Stomach (tissue), 8 donors: ENCODE measurements at regions not wholly inside any gene's neighbourhood (a gene's known extent, or its start where the extent isn't known, plus 50 kb on each side); places are given as distances from the start of the nearest gene placed in this dataset.

Experiments used
- DNase-seq, 2 donors: peaks; one replicate each; pipeline versions ENCODE4 v3.0.0 to v3.0.0-alpha.2; 2013 to 2019
- H3K27ac ChIP-seq, 5 donors: fragments of 200-600 bp in 4 of 5; sonication (generic) in 4 of 5; one replicate each; pipeline ENCODE4 v1.5.1; 2013 to 2019; ENCODE audit warnings: mild to moderate bottlenecking in 1 of 5, moderate library complexity in 1 of 5
- H3K27me3 ChIP-seq, 3 donors: fragments of 200-600 bp; sonication (generic); one replicate each; pipeline ENCODE4 v1.5.1; 2017 to 2019; ENCODE audit warnings: mixed run types in 1 of 3
- H3K36me3 ChIP-seq, 4 donors: fragments of 200-600 bp; sonication (generic); 1 replicate in 3 of 4; 2 replicates in 1 of 4; pipeline ENCODE4 v1.5.1; 2016 to 2019
- H3K4me1 ChIP-seq, 4 donors: fragments of 200-600 bp; sonication (generic); one replicate each; pipeline ENCODE4 v1.5.1; 2016 to 2019
- H3K4me3 ChIP-seq, 4 donors: fragments of 200-600 bp; sonication (generic) in 3 of 4; one replicate each; pipeline ENCODE4 v1.5.1; 2016 to 2019; ENCODE audit warnings: mild to moderate bottlenecking in 1 of 4
- H3K9me3 ChIP-seq, 4 donors: fragments of 200-600 bp; sonication (generic); one replicate each; pipeline ENCODE4 v1.5.1; 2016 to 2019
- EP300 ChIP-seq: sonication (generic); formaldehyde crosslinking; IDR thresholded peaks from one replicate; pipeline ENCODE4 v1.6.1; 2017; ENCODE audit warnings: antibody characterized with exemption
- POLR2A ChIP-seq, 4 donors: fragments of 450-650 bp; IDR thresholded peaks; one replicate each; pipeline ENCODE4 v1.6.1; 2016; ENCODE audit warnings: antibody characterized with exemption in 4 of 4, control low read depth in 2 of 4, mild to moderate bottlenecking in 1 of 4, moderate library complexity in 1 of 4
- POLR2AphosphoS5 ChIP-seq, 3 donors: sonication (generic); formaldehyde crosslinking; IDR thresholded peaks; one replicate each; pipeline ENCODE4 v1.6.1; 2016; ENCODE audit warnings: antibody characterized with exemption in 3 of 3
- WGBS, 5 donors: extraction: QIAGEN DNeasy Blood & Tissue Kit in 3 of 5; methylation state at CpG; one replicate each; pipeline versions ENCODE4 v1.1.5 to v1.1.7; 2013 to 2018; 5-methylcytosine and 5-hydroxymethylcytosine counted together
- intact Hi-C: fragments of 100-400 bp; cut with DNase I; formaldehyde crosslinking; loops from one replicate; pipeline ENCODE4 v1.15.1; 2023; ENCODE audit warnings: low total_unique reads
- TF ChIP-seq, protein P1 (sequence below), 7 experiments: fragments of 450-650 bp in 4 of 7; fragments of 200-600 bp in 3 of 7; sonication (generic) in 3 of 7; IDR thresholded peaks; one replicate each; pipeline ENCODE4 v1.5.1; 2016 to 2019; ENCODE audit warnings: antibody characterized with exemption in 7 of 7, control low read depth in 2 of 7, mild to moderate bottlenecking in 1 of 7
- donor health status: healthy with polysubstance abuse.
- donor health status: Bipolar disorder and iron deficiency.
- donor health status: healthy.

GRCh38 chr1:232463225-232463624 is 166.7 kb downstream of the SIPA1L2 start:
- intact Hi-C loops, result no loop called here
- no peaks in the 10 kb centered on the region for H3K9me3 ChIP-seq
- DNase-seq, result no peak
- H3K4me1 ChIP-seq, result peaks cover 0 to 8% (median 0%) of the 10 kb centered on the region in 4 donors
- 42 to 51% (median 50%) methylated on average over 3 of the region's 3 CpGs for WGBS, 5 donors
- no peak overlapping the region for H3K4me3 ChIP-seq
- no peak for TF ChIP-seq POLR2A (IDR thresholded peaks at IDR 0.05)
- TF ChIP-seq EP300, result no peak
- no peak for TF ChIP-seq POLR2AphosphoS5 (IDR thresholded peaks at IDR 0.05)
- TF ChIP-seq, protein P1, sequence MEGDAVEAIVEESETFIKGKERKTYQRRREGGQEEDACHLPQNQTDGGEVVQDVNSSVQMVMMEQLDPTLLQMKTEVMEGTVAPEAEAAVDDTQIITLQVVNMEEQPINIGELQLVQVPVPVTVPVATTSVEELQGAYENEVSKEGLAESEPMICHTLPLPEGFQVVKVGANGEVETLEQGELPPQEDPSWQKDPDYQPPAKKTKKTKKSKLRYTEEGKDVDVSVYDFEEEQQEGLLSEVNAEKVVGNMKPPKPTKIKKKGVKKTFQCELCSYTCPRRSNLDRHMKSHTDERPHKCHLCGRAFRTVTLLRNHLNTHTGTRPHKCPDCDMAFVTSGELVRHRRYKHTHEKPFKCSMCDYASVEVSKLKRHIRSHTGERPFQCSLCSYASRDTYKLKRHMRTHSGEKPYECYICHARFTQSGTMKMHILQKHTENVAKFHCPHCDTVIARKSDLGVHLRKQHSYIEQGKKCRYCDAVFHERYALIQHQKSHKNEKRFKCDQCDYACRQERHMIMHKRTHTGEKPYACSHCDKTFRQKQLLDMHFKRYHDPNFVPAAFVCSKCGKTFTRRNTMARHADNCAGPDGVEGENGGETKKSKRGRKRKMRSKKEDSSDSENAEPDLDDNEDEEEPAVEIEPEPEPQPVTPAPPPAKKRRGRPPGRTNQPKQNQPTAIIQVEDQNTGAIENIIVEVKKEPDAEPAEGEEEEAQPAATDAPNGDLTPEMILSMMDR (IDR thresholded peaks at IDR 0.05), result no peak
- H3K27ac ChIP-seq, result no peak overlapping the region
- no peaks in the 10 kb centered on the region for H3K27me3 ChIP-seq
- H3K36me3 ChIP-seq, result peaks cover 4 to 40% (median 18%) of the 10 kb centered on the region in 4 donors

GRCh38 chr1:232462213-232462612 is 167.7 kb downstream of the SIPA1L2 start:
- H3K27me3 ChIP-seq, result no peaks in the 10 kb centered on the region
- peaks cover 0 to 8% (median 0%) of the 10 kb centered on the region in 4 donors for H3K4me1 ChIP-seq
- intact Hi-C loops, result no loop called here
- H3K4me3 ChIP-seq, result no peak overlapping the region
- 73 to 93% (median 91%) methylated on average over 4 of the region's 4 CpGs for WGBS, 5 donors
- TF ChIP-seq, protein P1 (IDR thresholded peaks at IDR 0.05), result no peak
- TF ChIP-seq POLR2AphosphoS5 (IDR thresholded peaks at IDR 0.05), result no peak
- no peak for TF ChIP-seq EP300
- no peak for TF ChIP-seq POLR2A (IDR thresholded peaks at IDR 0.05)
- no peak for DNase-seq
- H3K27ac ChIP-seq, result no peak overlapping the region
- peaks cover 4 to 39% (median 16%) of the 10 kb centered on the region in 4 donors for H3K36me3 ChIP-seq
- no peaks in the 10 kb centered on the region for H3K9me3 ChIP-seq

DNA sequence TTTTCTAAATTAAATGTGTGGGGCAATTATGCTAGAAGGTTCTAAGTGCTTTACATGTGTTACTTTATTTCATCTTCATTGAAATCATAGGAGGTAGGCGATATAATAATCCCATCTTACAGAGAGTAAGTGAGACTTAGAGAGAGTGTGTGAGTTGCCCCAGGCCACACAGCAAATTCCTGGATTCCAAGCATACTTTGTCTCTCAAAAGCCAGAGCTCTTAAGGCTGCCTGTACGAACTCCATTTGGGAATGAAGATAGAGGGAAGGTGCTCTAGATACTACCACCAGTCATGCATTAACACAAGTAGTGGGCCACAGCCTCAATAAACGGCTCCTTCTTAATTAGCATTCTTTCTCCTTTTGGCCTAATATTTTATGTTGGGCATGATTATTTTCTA is 170.1 kb downstream of the SIPA1L2 start:
- no peak overlapping the region for H3K4me3 ChIP-seq
- 41 to 86% (median 56%) methylated on average over 3 of the region's 3 CpGs for WGBS, 5 donors
- peaks cover 1 to 19% (median 12%) of the 10 kb centered on the region in 4 donors for H3K36me3 ChIP-seq
- H3K4me1 ChIP-seq, result peaks cover 0 to 8% (median 0%) of the 10 kb centered on the region in 4 donors
- no peaks in the 10 kb centered on the region for H3K27me3 ChIP-seq
- TF ChIP-seq EP300, result no peak
- intact Hi-C loops, result no loop called here
- H3K9me3 ChIP-seq, result no peaks in the 10 kb centered on the region
- no peak for DNase-seq
- no peak overlapping the region for H3K27ac ChIP-seq

GRCh38 chr1:232459087-232459486 is 170.8 kb downstream of the SIPA1L2 start:
- TF ChIP-seq POLR2A (IDR thresholded peaks at IDR 0.05) (no peak), POLR2AphosphoS5 (IDR thresholded peaks at IDR 0.05) (no peak), EP300 (no peak)
- TF ChIP-seq, protein P1 (IDR thresholded peaks at IDR 0.05), result no peak
- H3K27me3 ChIP-seq, result no peaks in the 10 kb centered on the region
- H3K4me1 ChIP-seq, result peaks cover 0 to 8% (median 0%) of the 10 kb centered on the region in 4 donors
- WGBS, 5 donors, result 69 to 76% (median 73%) methylated on average over 4 of the region's 4 CpGs
- H3K27ac ChIP-seq, result no peak overlapping the region
- no peak for DNase-seq
- no peaks in the 10 kb centered on the region for H3K9me3 ChIP-seq
- intact Hi-C loops, result no loop called here
- H3K4me3 ChIP-seq, result no peak overlapping the region
- H3K36me3 ChIP-seq, result peaks cover 0 to 12% (median 6%) of the 10 kb centered on the region in 4 donors

GRCh38 chr1:232457595-232457994 is 172.3 kb downstream of the SIPA1L2 start:
- Histone ChIP-seq H3K9me3 (no peaks in the 10 kb centered on the region), H3K27me3 (no peaks in the 10 kb centered on the region), H3K4me3 (no peak overlapping the region), H3K4me1 (no peaks in the 10 kb centered on the region), H3K27ac (no peak overlapping the region), H3K36me3 (peaks cover 0 to 7% (median 6%) of the 10 kb centered on the region in 4 donors)
- WGBS, 5 donors, result 80 to 87% (median 85%) methylated on average over 3 of the region's 3 CpGs
- DNase-seq, result peak in 1 of 2 donors; percentile 31
- intact Hi-C loops, result no loop called here
- TF ChIP-seq, protein P1 (IDR thresholded peaks at IDR 0.05), result no peak
- TF ChIP-seq POLR2A (IDR thresholded peaks at IDR 0.05) (no peak), EP300 (no peak), POLR2AphosphoS5 (IDR thresholded peaks at IDR 0.05) (no peak)
